Breast epithelium (tissue), 3 donors: ENCODE measurements at regions not wholly inside any gene's neighbourhood (a gene's known extent, or its start where the extent isn't known, plus 50 kb on each side); places are given as distances from the start of the nearest gene placed in this dataset.

Experiments used
- POLR2A ChIP-seq: fragments of 450-650 bp; IDR thresholded peaks from one replicate; pipeline ENCODE4 v1.6.1; 2016; ENCODE audit warnings: antibody characterized with exemption, mild to moderate bottlenecking, moderate library complexity
- TF ChIP-seq, protein P1 (sequence below), 3 donors: fragments of 450-650 bp; IDR thresholded peaks; one replicate each; pipeline ENCODE4 v1.5.1; 2016 to 2017; ENCODE audit warnings: antibody characterized with exemption in 3 of 3, mild to moderate bottlenecking in 3 of 3, moderate library complexity in 3 of 3

DNA sequence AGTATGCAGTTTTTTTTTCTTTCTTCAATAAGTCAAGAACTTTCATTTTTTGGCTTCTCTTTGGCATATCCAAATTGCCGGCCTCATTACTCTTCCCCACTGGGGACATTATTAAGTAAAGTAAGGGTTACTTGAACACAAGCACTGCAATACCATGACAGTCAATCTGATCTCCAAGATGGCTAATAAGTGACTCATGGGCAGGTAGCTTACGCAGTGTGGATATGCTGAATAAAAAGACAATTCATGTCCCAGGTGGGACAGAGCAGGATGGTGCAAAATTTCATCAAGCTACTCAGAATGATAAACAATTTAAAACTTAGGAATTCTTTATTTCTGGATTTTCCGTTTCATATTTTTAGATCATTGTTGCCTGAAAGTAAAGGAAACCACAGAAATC lies 671.8 kb downstream of the ACTL7B start:
- TF ChIP-seq, protein P1, sequence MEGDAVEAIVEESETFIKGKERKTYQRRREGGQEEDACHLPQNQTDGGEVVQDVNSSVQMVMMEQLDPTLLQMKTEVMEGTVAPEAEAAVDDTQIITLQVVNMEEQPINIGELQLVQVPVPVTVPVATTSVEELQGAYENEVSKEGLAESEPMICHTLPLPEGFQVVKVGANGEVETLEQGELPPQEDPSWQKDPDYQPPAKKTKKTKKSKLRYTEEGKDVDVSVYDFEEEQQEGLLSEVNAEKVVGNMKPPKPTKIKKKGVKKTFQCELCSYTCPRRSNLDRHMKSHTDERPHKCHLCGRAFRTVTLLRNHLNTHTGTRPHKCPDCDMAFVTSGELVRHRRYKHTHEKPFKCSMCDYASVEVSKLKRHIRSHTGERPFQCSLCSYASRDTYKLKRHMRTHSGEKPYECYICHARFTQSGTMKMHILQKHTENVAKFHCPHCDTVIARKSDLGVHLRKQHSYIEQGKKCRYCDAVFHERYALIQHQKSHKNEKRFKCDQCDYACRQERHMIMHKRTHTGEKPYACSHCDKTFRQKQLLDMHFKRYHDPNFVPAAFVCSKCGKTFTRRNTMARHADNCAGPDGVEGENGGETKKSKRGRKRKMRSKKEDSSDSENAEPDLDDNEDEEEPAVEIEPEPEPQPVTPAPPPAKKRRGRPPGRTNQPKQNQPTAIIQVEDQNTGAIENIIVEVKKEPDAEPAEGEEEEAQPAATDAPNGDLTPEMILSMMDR (IDR thresholded peaks at IDR 0.05): no peak
- no peak for TF ChIP-seq POLR2A
